Endothelial cell of umbilical vein (primary cell): ENCODE measurements at regions not wholly inside any gene's neighbourhood (a gene's known extent, or its start where the extent isn't known, plus 50 kb on each side); places are given as distances from the start of the nearest gene placed in this dataset.

Source experiments
- BruUV-seq: library from RNA; stranded (reverse); fragments of 400-500 nt; replicated peaks from 2 replicates; lab custom pipeline; 2021; lab: Mats Ljungman, UMichigan
- CTCF ChIA-PET: fragments of 300-600, 350-600 bp; sonication (Branson Sonifier 250); formaldehyde crosslinking; loops from one replicate; lab custom pipeline; 2021; ENCODE audit warnings: antibody characterized with exemption, inconsistent platforms; lab: Charles Lee
- POLR2A ChIA-PET: fragments of 300-600, 350-600 bp; sonication (Branson Sonifier 250); formaldehyde crosslinking; loops from one replicate; lab custom pipeline; 2021; ENCODE audit warnings: antibody characterized with exemption, inconsistent platforms; lab: Charles Lee
- DNase-seq: peaks from one replicate; pipeline ENCODE4 v3.0.0-alpha.2; 2011; ENCODE audit warnings: low read depth, low spot score
- FAIRE-seq: peaks from 2 replicates; lab custom pipeline; 2011; peaks lifted over from hg19 to GRCh38; lab: Jason Lieb, UNC
- H2AFZ ChIP-seq: 2 replicates; pipeline ENCODE4 v1.6.0; 2012; ENCODE audit warnings: low read depth, low read length, control low read depth, inconsistent platforms
- H3K27ac ChIP-seq: 2 replicates; pipeline ENCODE4 v1.5.1; 2011; ENCODE audit warnings: low read depth, mild to moderate bottlenecking, control low read depth, low read length, moderate library complexity; ENCODE audit not compliant: insufficient read depth
- H3K27me3 ChIP-seq, 2 experiments: 2 replicates each; pipeline versions ENCODE4 v1.6.0 to v1.6.1; 2011; ENCODE audit warnings: low read length in 2 of 2, mixed read lengths in 1 of 2; ENCODE audit not compliant: control insufficient read depth in 2 of 2, insufficient read depth in 2 of 2
- H3K36me3 ChIP-seq, 2 experiments: 2 replicates in 1 of 2; 3 replicates in 1 of 2; pipeline ENCODE4 v1.5.1; 2011; ENCODE audit warnings: low read length in 2 of 2, mild to moderate bottlenecking in 1 of 2, moderate library complexity in 1 of 2; ENCODE audit not compliant: control insufficient read depth in 2 of 2, insufficient read depth in 2 of 2; ENCODE audit errors: extremely low read depth in 1 of 2
- H3K4me1 ChIP-seq: 3 replicates; pipeline ENCODE4 v1.5.1; 2011; ENCODE audit warnings: mild to moderate bottlenecking, low read length; ENCODE audit not compliant: control insufficient read depth, insufficient read depth; ENCODE audit errors: extremely low read depth
- H3K4me2 ChIP-seq: 2 replicates; pipeline ENCODE4 v1.6.1; 2011; ENCODE audit warnings: low read length, control low read depth, mixed read lengths; ENCODE audit not compliant: insufficient read depth
- H3K4me3 ChIP-seq, 3 experiments: fragments of 200-600 bp in 1 of 3; sonication (generic), shearing (Covaris generic) in 1 of 3; replicated peaks in 1 of 3; 2 replicates each; pipeline ENCODE4 v1.5.1; 2011 to 2016; ENCODE audit warnings: control low read depth in 3 of 3, low read length in 3 of 3, mild to moderate bottlenecking in 2 of 3, inconsistent platforms in 1 of 3, low read depth in 1 of 3, moderate library complexity in 1 of 3; ENCODE audit not compliant: insufficient read depth in 1 of 3
- H3K79me2 ChIP-seq: 2 replicates; pipeline ENCODE4 v1.6.0; 2012; ENCODE audit warnings: low read length, inconsistent platforms; ENCODE audit not compliant: control insufficient read depth, insufficient read depth
- H3K9ac ChIP-seq: replicated peaks from 2 replicates; pipeline ENCODE3; 2011; ENCODE audit warnings: low read length, control low read depth; ENCODE audit not compliant: insufficient read depth; ENCODE audit errors: extremely low read depth
- H3K9me1 ChIP-seq: replicated peaks from 3 replicates; pipeline ENCODE4 v1.6.0; 2011; ENCODE audit warnings: mild to moderate bottlenecking, low read length; ENCODE audit not compliant: control insufficient read depth, insufficient read depth; ENCODE audit errors: extremely low read depth
- H3K9me3 ChIP-seq: replicated peaks from 2 replicates; pipeline ENCODE4 v1.5.1; 2012; ENCODE audit warnings: low read length, inconsistent platforms; ENCODE audit not compliant: control insufficient read depth, insufficient read depth
- H4K20me1 ChIP-seq: replicated peaks from 2 replicates; pipeline ENCODE3; 2011; ENCODE audit warnings: mild to moderate bottlenecking, low read length; ENCODE audit not compliant: control insufficient read depth, insufficient read depth; ENCODE audit errors: extremely low read depth
- CTCF ChIP-seq, 2 donors: IDR thresholded peaks; 1 replicate in 1 of 2; 2 replicates in 1 of 2; pipeline ENCODE4 v1.5.1; 2011; ENCODE audit warnings: low read length in 2 of 2, mild to moderate bottlenecking in 2 of 2, moderate library complexity in 2 of 2, control low read depth in 1 of 2, inconsistent platforms in 1 of 2, low read depth in 1 of 2; ENCODE audit not compliant: insufficient read depth in 1 of 2; ENCODE audit errors: extremely low read depth in 1 of 2
- EZH2 ChIP-seq: IDR thresholded peaks from 2 replicates; pipeline ENCODE4 v1.6.1; 2012; ENCODE audit warnings: borderline replicate concordance, low read depth, mild to moderate bottlenecking, moderate library complexity, low read length, inconsistent platforms; ENCODE audit not compliant: severe bottlenecking
- FOS ChIP-seq: IDR thresholded peaks from 2 replicates; pipeline ENCODE4 v1.6.1; 2011; ENCODE audit warnings: mild to moderate bottlenecking, low read length, moderate library complexity, borderline replicate concordance; ENCODE audit not compliant: insufficient read depth
- GATA2 ChIP-seq: IDR thresholded peaks from 2 replicates; pipeline ENCODE4 v1.7.0; 2011; ENCODE audit warnings: low read depth, mild to moderate bottlenecking, moderate library complexity, mixed read lengths, low read length; ENCODE audit not compliant: insufficient read length, insufficient read depth
- JUN ChIP-seq: IDR thresholded peaks from 2 replicates; pipeline ENCODE4 v1.6.1; 2011; ENCODE audit warnings: borderline replicate concordance, low read depth; ENCODE audit not compliant: insufficient read length, insufficient read depth
- MAX ChIP-seq: IDR thresholded peaks from 2 replicates; pipeline ENCODE4 v1.6.1; 2011; ENCODE audit not compliant: insufficient read depth, insufficient read length
- MYC ChIP-seq: IDR thresholded peaks from one replicate; pipeline ENCODE4 v1.6.1; 2011; ENCODE audit warnings: mild to moderate bottlenecking, low read depth, low read length
- POLR2A ChIP-seq: IDR thresholded peaks from 2 replicates; pipeline ENCODE4 v1.6.1; 2012; ENCODE audit warnings: low read depth, mild to moderate bottlenecking, control low read depth, low read length
- POLR2AphosphoS5 ChIP-seq: IDR thresholded peaks from 2 replicates; pipeline ENCODE4 v1.6.1; 2012; ENCODE audit warnings: low read depth, mild to moderate bottlenecking, control low read depth, low read length, moderate library complexity; ENCODE audit not compliant: insufficient read depth
- dilution Hi-C: fragments of 300-500 bp; cut with MboI; formaldehyde crosslinking; loops from one replicate; pipeline ENCODE4 v1.15.0; 2019; ENCODE audit warnings: low sequenced_read_pairs; ENCODE audit not compliant: extremely low pct_ligation_motif_present
- intact Hi-C: fragments of 100-400 bp; cut with micrococcal nuclease; formaldehyde crosslinking; loops from one replicate; pipeline ENCODE4 v1.10.0; 2022

GRCh38 chr2:2899826-2900225 is 477.8 kb downstream of the EIPR1 start:
- no peak for FAIRE-seq
- POLR2A ChIA-PET: no interaction called here

More at GRCh38 chr2:2899826-2900225, 477.8 kb downstream of the EIPR1 start:
- no peak for DNase-seq
- Histone ChIP-seq H3K9me3 (peaks cover 2% of the 10 kb centered on the region), H3K27me3 (no peaks in the 10 kb centered on the region), H3K9me1 (no peaks in the 10 kb centered on the region), H2AFZ (no peak overlapping the region), H3K4me2 (no peak overlapping the region), H4K20me1 (no peaks in the 10 kb centered on the region), H3K27ac (no peak overlapping the region), H3K4me1 (no peaks in the 10 kb centered on the region), H3K36me3 (no peaks in the 10 kb centered on the region), H3K4me3 (no peak overlapping the region), H3K79me2 (no peaks in the 10 kb centered on the region), H3K9ac (no peak overlapping the region)
- intact Hi-C loops: no loop called here
- TF ChIP-seq JUN (no peak), MYC (no peak), POLR2AphosphoS5 (no peak), MAX (no peak), POLR2A (no peak), GATA2 (no peak), CTCF (IDR thresholded peaks at IDR 0.05; ENCODE audit: extremely low read depth in 1 of 2, insufficient read depth in 1 of 2, low read depth in 1 of 2, low read length in 2 of 2) (no peak), FOS (no peak), EZH2 (no peak)
- CTCF ChIA-PET: no interaction called here
- dilution Hi-C loops: no loop called here
- BruUV-seq: no TSS peak
